ENCODE measurements at regions not wholly inside any gene's neighbourhood (a gene's known extent, or its start where the extent isn't known, plus 50 kb on each side); places are given as distances from the start of the nearest gene placed in this dataset.

GRCh38 chr2:64852771-64853241 is 136.4 kb upstream of the SLC1A4 start (continued):
- TF ChIP-seq, protein P1, sequence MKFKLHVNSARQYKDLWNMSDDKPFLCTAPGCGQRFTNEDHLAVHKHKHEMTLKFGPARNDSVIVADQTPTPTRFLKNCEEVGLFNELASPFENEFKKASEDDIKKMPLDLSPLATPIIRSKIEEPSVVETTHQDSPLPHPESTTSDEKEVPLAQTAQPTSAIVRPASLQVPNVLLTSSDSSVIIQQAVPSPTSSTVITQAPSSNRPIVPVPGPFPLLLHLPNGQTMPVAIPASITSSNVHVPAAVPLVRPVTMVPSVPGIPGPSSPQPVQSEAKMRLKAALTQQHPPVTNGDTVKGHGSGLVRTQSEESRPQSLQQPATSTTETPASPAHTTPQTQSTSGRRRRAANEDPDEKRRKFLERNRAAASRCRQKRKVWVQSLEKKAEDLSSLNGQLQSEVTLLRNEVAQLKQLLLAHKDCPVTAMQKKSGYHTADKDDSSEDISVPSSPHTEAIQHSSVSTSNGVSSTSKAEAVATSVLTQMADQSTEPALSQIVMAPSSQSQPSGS (IDR thresholded peaks at IDR 0.05; ENCODE audit: low read length) = no peak
- TF ChIP-seq MAFK (IDR thresholded peaks at IDR 0.05; ENCODE audit: low read depth, low read length) (no peak), TAF1 (IDR thresholded peaks at IDR 0.05; ENCODE audit: low read depth, low read length) (no peak), TCF12 (IDR thresholded peaks at IDR 0.05; ENCODE audit: low read depth, low read length) (no peak), RBBP5 (IDR thresholded peaks at IDR 0.05; ENCODE audit: borderline replicate concordance, low read depth, low read length) (no peak), RFX5 (IDR thresholded peaks at IDR 0.05; ENCODE audit: borderline replicate concordance, low read depth, low read length) (no peak)

All from H1 (cell line).